ENCODE measurements at regions not wholly inside any gene's neighbourhood (a gene's known extent, or its start where the extent isn't known, plus 50 kb on each side); places are given as distances from the start of the nearest gene placed in this dataset.
"Not testable (repeated sequence)": the region's sequence is repeated elsewhere in the genome, so short reads cannot be mapped to it uniquely, and the experiment has no call there.

DNA sequence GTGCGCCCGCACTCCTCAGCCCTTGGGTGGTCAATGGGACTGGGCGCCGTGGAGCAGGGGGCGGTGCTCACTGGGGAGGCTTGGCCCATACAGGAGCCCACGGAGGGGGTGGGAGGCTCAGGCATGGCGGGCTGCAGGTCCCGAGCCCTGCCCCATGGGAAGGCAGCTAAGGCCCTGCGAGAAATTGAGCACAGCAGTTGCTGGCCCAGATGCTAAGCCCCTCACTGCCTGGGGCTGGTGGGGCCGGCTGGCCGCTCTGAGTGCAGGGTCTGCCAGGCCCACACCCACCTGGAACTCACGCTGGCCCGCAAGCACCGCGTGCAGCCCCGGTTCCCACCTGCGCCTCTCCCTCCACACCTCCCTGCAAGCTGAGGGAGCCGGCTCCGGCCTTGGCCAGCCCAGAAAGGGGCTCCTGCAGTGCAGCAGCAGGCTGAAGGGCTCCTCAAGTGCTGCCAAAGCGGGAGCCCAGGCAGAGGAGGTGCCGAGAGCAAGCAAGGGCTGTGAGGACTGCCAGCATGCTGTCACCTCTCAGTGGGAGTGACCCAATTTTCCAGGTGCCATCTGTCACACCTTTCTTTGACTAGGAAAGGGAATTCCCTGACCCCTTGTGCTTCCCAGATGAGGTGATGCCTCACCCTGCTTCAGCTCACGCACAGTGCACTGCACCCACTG, 642.3 kb upstream of the SYNCRIP start:
- H3K9me3 Mint-ChIP-seq; H3K27ac Mint-ChIP-seq; H3K4me3 Mint-ChIP-seq; H3K4me1 Mint-ChIP-seq; DNase-seq; H3K36me3 Mint-ChIP-seq (ENCODE audit: low read depth); H3K27me3 Mint-ChIP-seq; intact Hi-C loops (cut with micrococcal nuclease): not testable (repeated sequence)

DNA sequence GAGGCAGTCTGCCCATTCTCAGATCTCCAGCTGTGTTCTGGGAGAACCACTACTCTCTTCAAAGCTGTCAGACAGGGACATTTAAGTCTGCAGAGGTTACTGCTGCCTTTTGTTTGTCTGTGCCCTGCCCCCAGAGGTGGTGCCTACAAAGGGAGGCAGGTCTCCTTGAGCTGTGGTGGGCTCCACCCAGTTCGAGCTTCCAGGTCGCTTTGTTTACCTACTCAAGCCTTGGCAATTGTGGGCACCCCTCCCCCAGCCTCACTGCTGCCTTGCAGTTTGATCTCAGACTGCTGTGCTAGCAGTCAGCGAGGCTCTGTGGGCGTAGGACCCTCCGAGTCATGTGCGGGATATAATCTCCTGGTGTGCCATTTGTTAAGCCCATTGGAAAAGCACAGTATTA, 640.9 kb upstream of the SYNCRIP start:
- H3K4me3 Mint-ChIP-seq; DNase-seq; H3K4me1 Mint-ChIP-seq; H3K36me3 Mint-ChIP-seq (ENCODE audit: low read depth); H3K27me3 Mint-ChIP-seq; H3K27ac Mint-ChIP-seq; intact Hi-C loops (cut with micrococcal nuclease); H3K9me3 Mint-ChIP-seq: not testable (repeated sequence)

DNA sequence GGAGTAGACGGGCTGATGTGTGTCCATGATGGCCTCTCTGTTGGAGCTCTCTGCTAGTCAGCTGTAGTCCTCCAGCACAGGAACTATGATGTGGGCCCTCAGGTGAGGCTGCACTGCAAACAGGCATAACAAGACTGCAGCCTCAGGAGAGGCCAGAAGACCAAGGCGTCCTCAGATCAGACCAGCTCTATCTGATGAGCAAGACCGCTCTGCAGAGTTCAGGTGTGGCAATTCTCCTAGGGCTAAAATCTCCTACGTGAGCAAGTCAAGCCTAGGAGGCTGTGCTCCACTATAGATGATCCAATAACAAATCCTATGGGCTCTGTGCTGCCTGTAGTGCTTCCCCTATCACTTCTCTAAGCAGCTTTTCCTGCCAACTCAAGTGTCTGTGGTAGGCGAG, 633.4 kb upstream of the SYNCRIP start:
- H3K4me1 Mint-ChIP-seq, result no peaks in the 10 kb centered on the region
- intact Hi-C loops (cut with micrococcal nuclease), result no loop called here
- H3K36me3 Mint-ChIP-seq (ENCODE audit: low read depth), result no peaks in the 10 kb centered on the region
- H3K27ac Mint-ChIP-seq, result no peak overlapping the region
- H3K9me3 Mint-ChIP-seq, result peaks cover 7% of the 10 kb centered on the region
- H3K27me3 Mint-ChIP-seq, result no peaks in the 10 kb centered on the region
- DNase-seq, result no peak
- H3K4me3 Mint-ChIP-seq, result no peak overlapping the region

DNA sequence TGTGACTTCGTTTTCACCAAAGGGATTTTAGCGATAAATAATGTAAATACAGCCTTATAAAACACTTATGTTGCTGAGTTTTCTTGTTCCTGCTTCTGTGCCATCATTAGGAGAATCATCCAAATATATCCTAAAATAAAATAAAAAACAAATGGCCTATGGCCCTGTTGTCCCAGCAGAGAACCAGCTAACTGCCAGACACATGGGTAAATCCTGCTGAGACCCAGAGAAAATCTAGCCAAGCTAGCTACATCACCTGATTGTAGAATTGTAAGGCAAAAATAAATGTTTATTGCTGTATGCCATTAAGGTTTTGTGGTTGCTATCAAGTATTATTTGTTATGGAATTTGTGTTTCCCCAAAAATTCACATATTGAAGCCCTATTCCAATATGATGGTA, 631.2 kb upstream of the SYNCRIP start:
- peaks cover 3% of the 10 kb centered on the region for H3K9me3 Mint-ChIP-seq
- H3K4me1 Mint-ChIP-seq, result no peaks in the 10 kb centered on the region
- H3K27ac Mint-ChIP-seq, result no peak overlapping the region
- no peak overlapping the region for H3K4me3 Mint-ChIP-seq
- intact Hi-C loops (cut with micrococcal nuclease), result no loop called here
- DNase-seq, result no peak
- H3K27me3 Mint-ChIP-seq, result no peaks in the 10 kb centered on the region
- H3K36me3 Mint-ChIP-seq (ENCODE audit: low read depth), result no peaks in the 10 kb centered on the region

DNA sequence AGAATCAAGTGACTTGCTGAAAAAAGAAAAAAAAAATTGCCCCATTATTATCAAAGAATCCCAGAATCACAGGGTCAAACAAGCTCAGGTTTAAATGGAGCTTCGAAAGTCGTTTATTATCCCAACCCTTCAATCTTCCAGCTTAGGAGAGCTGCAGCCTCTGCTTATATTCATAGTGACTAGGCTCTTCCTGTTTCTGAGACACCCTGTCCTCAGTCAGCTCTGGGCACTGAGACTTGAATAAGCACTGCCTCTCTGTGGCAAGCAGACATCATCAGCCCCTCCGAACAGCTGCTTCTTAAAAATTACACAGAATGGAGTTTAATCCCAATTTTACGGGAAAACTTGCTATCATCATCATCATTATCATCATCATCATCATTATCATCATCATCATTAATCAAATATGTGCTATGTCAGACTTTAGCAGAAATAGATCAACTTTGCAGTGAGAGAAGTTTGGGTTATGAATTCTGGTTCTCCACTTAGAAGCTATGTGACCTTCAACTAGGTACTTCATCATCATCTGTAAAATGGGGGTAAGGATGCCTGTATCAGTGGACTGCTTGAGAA, 614.0 kb upstream of the SYNCRIP start:
- H3K27ac Mint-ChIP-seq, result no peak overlapping the region
- no peaks in the 10 kb centered on the region for H3K36me3 Mint-ChIP-seq (ENCODE audit: low read depth)
- H3K4me3 Mint-ChIP-seq, result no peak overlapping the region
- no peaks in the 10 kb centered on the region for H3K4me1 Mint-ChIP-seq
- peaks cover 4% of the 10 kb centered on the region for H3K9me3 Mint-ChIP-seq
- intact Hi-C loops (cut with micrococcal nuclease), result no loop called here
- H3K27me3 Mint-ChIP-seq, result no peaks in the 10 kb centered on the region
- no peak for DNase-seq

DNA sequence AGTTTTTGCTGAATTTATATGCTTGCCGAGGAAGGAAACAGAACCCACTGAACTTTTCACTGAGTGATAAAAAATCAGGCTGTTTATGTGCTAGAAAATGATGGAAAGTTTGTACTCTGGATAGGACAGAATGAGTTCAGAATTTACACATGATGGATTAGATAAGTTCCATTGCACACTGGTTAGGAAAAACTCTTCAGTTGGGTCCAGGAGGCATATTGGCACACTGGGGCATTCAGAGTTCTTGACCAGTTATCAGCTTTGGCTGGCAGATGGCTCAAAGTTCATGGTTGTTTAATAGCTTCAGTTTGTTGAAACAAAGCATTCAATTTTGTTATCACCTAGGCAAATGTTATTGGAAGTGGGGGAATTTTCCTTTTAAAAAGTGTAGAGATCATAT, 613.3 kb upstream of the SYNCRIP start:
- intact Hi-C loops (cut with micrococcal nuclease), result no loop called here
- no peak for DNase-seq
- H3K27ac Mint-ChIP-seq, result no peak overlapping the region
- no peaks in the 10 kb centered on the region for H3K36me3 Mint-ChIP-seq (ENCODE audit: low read depth)
- no peaks in the 10 kb centered on the region for H3K4me1 Mint-ChIP-seq
- peaks cover 4% of the 10 kb centered on the region for H3K9me3 Mint-ChIP-seq
- no peak overlapping the region for H3K4me3 Mint-ChIP-seq
- no peaks in the 10 kb centered on the region for H3K27me3 Mint-ChIP-seq

DNA sequence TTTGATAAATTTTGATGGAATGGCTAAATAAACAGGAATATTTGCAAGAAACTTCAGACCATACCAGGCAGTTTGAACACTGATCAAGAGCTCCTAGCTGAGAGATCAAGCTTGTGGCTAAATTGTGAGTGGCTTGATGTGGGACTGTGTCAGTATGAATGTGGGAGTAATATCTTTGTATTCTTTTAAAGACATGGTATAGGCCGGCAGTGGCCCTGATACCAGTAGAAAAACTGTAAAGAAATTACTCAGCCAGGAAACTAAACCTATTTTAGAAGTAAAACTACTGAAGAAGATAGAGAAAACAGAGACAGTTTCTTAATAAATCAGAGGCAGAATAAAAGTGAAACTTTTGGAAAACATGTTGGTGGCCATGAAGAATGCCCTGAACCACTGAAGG, 608.4 kb upstream of the SYNCRIP start:
- H3K4me1 Mint-ChIP-seq, result no peaks in the 10 kb centered on the region

DNA sequence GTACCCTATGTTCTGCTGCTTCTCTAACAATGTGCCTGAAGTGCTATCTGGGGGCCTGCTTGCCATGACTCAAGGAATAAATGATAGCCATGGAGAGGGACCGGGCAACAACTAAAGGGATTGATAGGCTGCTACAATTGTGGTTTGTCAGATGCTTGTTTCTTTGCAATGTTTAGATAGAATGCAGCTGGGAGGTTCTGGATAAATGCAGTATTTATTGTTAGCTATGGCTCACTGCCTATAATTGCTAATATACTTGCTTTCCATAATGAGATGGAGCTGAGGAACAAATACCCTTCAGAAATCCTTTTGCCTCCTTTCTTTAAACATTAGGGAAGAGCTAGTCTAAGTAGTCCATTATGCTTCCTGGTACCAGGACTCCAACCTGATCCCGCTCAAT, 575.2 kb upstream of the SYNCRIP start:
- Mint-ChIP-seq H3K9me3 (peaks cover 4% of the 10 kb centered on the region), H3K27ac (no peak overlapping the region), H3K4me1 (no peaks in the 10 kb centered on the region), H3K27me3 (no peaks in the 10 kb centered on the region), H3K36me3 (ENCODE audit: low read depth) (no peaks in the 10 kb centered on the region), H3K4me3 (no peak overlapping the region)
- intact Hi-C loops (cut with micrococcal nuclease), result no loop called here
- DNase-seq, result no peak

More for the DNA sequence above, 608.4 kb upstream of the SYNCRIP start:
- Mint-ChIP-seq H3K36me3 (ENCODE audit: low read depth) (no peaks in the 10 kb centered on the region), H3K27me3 (no peaks in the 10 kb centered on the region), H3K9me3 (no peaks in the 10 kb centered on the region), H3K4me3 (no peak overlapping the region), H3K27ac (no peak overlapping the region)
- no peak for DNase-seq
- intact Hi-C loops (cut with micrococcal nuclease), result no loop called here

DNA sequence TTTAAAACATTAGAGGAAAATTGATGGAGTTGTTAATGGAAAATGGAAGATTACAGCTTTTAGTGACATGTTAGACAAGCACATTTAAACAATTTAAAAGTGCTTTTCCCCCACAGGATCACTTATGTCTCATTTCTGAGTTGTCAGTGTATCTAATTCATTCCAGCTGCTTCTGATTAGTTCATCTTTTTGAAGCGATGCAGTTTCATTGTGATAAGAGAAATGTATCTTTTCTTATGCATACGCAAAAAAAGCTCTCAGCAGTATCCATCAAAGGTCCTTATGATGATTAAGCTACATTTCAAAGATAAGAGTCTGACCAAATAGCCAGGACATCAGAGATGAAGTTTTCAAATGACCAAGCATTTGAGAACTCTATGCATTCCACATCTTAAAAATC, 572.6 kb upstream of the SYNCRIP start:
- no peak for DNase-seq
- Mint-ChIP-seq H3K4me3 (no peak overlapping the region), H3K9me3 (no peaks in the 10 kb centered on the region), H3K27me3 (no peaks in the 10 kb centered on the region), H3K27ac (no peak overlapping the region), H3K4me1 (no peaks in the 10 kb centered on the region), H3K36me3 (ENCODE audit: low read depth) (no peaks in the 10 kb centered on the region)
- intact Hi-C loops (cut with micrococcal nuclease), result no loop called here

DNA sequence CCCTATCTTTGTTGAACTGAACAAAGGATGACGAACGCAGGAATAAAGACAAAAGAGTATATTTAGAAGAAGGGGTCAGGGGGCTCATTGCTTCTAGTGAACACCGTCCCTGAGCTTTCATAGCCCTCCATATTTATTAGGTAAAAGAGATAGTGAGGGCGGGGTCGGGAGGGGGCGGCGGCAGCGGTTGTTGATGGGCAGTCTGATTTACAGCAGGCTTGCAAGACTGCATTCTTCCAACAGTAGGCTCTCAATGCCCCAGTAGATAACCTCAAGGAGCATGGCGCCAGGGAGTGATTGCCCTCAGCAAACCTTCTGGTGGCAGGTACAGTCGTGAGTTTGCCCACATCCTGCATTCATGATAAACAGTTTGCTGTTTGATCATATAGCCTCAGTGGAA, 563.3 kb upstream of the SYNCRIP start:
- intact Hi-C loops (cut with micrococcal nuclease), result no loop called here
- Mint-ChIP-seq H3K4me1 (no peaks in the 10 kb centered on the region), H3K4me3 (no peak overlapping the region)

DNA sequence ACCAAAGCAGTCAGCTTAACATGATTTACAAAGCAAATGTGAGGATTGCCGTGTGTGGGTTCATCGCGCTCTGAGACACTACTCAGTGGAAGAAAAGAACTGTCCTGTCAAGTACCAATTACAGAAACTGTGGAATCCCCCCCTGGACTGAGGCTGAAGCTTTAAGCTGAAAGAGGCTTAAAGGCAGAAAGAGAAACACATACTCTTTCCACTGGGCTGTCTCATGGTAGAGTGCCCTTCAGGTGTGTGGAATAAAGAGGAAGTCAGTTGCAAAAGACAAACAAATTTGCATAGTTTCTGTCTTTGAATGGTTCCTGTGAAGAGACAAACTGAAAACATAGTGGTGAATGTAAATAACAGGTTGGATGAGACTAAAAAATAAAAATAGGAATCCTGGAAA, 560.4 kb upstream of the SYNCRIP start:
- DNase-seq, result no peak
- intact Hi-C loops (cut with micrococcal nuclease), result no loop called here
- Mint-ChIP-seq H3K4me3 (no peak overlapping the region), H3K36me3 (ENCODE audit: low read depth) (no peaks in the 10 kb centered on the region), H3K27ac (no peak overlapping the region), H3K27me3 (no peaks in the 10 kb centered on the region), H3K4me1 (no peaks in the 10 kb centered on the region), H3K9me3 (no peaks in the 10 kb centered on the region)

More for the DNA sequence above, 563.3 kb upstream of the SYNCRIP start:
- no peak for DNase-seq
- no peaks in the 10 kb centered on the region for H3K27me3 Mint-ChIP-seq
- H3K9me3 Mint-ChIP-seq, result no peaks in the 10 kb centered on the region
- no peaks in the 10 kb centered on the region for H3K36me3 Mint-ChIP-seq (ENCODE audit: low read depth)
- no peak overlapping the region for H3K27ac Mint-ChIP-seq

DNA sequence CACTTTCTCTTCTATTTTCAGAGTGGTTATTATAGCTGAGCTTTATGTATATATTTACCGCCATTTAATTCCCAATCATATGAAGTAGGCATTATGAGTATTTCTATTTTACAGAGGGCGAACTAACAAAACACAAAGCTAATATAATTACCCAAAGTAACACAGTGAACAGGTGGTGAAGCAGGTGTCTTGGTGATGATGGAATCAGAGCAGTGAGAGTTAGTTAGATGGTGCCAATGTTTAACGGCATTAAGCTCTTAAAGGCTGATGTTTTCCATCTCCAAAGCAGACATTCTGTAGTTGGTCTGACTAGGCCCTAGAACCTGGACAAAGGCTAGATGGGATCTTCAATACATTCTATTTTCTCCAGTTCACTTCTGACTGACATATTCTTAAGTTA, 551.1 kb upstream of the SYNCRIP start:
- Mint-ChIP-seq H3K4me1 (no peaks in the 10 kb centered on the region), H3K27me3 (no peaks in the 10 kb centered on the region), H3K36me3 (ENCODE audit: low read depth) (no peaks in the 10 kb centered on the region), H3K4me3 (no peak overlapping the region), H3K9me3 (no peaks in the 10 kb centered on the region), H3K27ac (no peak overlapping the region)
- no peak for DNase-seq
- intact Hi-C loops (cut with micrococcal nuclease), result no loop called here

DNA sequence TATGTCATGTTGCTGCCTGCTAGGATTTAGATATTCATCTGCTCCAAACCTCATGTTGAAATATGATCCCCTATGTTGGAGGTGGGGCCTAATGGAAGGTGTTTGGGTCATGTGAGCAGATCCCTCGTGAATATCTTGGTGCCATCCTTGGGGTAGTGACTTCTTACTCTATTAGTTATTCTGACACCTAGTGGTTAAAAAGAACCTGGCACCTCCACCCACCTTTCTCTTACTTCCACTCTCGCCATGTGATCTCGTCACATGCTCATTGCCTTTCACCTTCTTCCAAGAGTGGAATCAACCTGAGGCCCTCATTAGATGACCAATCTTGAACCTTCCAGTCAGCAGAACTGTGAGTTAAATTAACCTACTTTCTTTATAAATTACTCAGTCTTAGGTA, 549.4 kb upstream of the SYNCRIP start:
- Mint-ChIP-seq H3K4me3 (no peak overlapping the region), H3K27ac (no peak overlapping the region), H3K9me3 (no peaks in the 10 kb centered on the region), H3K27me3 (no peaks in the 10 kb centered on the region), H3K4me1 (no peaks in the 10 kb centered on the region), H3K36me3 (ENCODE audit: low read depth) (no peaks in the 10 kb centered on the region)
- intact Hi-C loops (cut with micrococcal nuclease), result no loop called here
- no peak for DNase-seq

DNA sequence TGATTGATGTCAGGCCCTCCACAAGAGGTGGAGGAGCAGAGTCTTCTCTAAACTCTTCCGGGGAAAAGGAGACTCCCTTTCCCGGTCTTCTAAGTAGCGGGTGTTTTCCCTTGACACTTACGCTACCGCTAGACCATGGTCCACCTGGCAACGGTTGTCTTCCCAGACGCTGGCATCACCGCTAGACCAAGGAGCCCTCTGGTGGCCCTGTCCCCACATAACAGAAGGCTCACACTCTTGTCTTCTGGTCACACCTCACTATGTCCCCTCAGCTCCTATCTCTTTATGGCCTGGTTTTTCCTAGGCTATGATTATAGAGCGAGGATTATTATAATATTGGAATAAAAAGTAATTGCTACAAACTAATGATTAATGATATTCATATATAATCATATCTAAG, 532.5 kb upstream of the SYNCRIP start:
- H3K27ac Mint-ChIP-seq; intact Hi-C loops (cut with micrococcal nuclease); H3K4me3 Mint-ChIP-seq; H3K36me3 Mint-ChIP-seq (ENCODE audit: low read depth); H3K4me1 Mint-ChIP-seq; DNase-seq; H3K9me3 Mint-ChIP-seq; H3K27me3 Mint-ChIP-seq: not testable (repeated sequence)

DNA sequence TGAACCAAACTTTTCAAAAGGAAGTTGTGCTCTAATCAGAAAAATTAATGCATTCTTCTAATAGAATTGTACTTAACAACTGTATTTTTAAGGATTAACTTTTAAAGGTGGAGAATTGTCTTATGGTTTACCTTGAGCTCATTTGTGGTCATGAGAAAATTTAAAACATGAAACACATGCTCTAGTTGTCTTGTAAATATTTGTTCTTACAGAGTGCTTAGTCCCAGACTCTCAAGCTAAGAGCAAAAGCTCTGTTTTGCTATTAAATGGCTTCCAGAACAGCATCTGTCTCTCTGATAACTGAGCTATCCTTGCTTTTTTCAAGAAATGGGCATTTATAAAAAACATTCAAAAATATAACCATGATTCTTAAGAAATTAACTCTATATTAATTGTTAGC, 512.2 kb upstream of the SYNCRIP start:
- no peak overlapping the region for H3K27ac Mint-ChIP-seq
- no peaks in the 10 kb centered on the region for H3K27me3 Mint-ChIP-seq
- H3K9me3 Mint-ChIP-seq, result no peaks in the 10 kb centered on the region
- H3K4me3 Mint-ChIP-seq, result no peak overlapping the region
- intact Hi-C loops (cut with micrococcal nuclease), result no loop called here
- no peak for DNase-seq
- H3K36me3 Mint-ChIP-seq (ENCODE audit: low read depth), result no peaks in the 10 kb centered on the region
- no peaks in the 10 kb centered on the region for H3K4me1 Mint-ChIP-seq
